Gastrocnemius medialis (tissue), 4 donors: ENCODE measurements at regions not wholly inside any gene's neighbourhood (a gene's known extent, or its start where the extent isn't known, plus 50 kb on each side); places are given as distances from the start of the nearest gene placed in this dataset.

Experiments used
- POLR2A ChIP-seq, 2 donors: fragments of 450-650 bp; IDR thresholded peaks; one replicate each; pipeline ENCODE4 v1.6.1; 2017; ENCODE audit warnings: antibody characterized with exemption in 2 of 2, mild to moderate bottlenecking in 2 of 2, moderate library complexity in 2 of 2
- TF ChIP-seq, protein P1 (sequence below), 5 experiments: fragments of 450-650 bp in 3 of 5; fragments of 200-600 bp in 2 of 5; sonication (generic) in 2 of 5; IDR thresholded peaks in 4 of 5; conservative IDR thresholded peaks in 1 of 5; 1 replicate in 4 of 5; 2 replicates in 1 of 5; pipeline ENCODE4 v1.5.1; 2016 to 2019; ENCODE audit warnings: antibody characterized with exemption in 5 of 5, mild to moderate bottlenecking in 3 of 5, moderate library complexity in 3 of 5

DNA sequence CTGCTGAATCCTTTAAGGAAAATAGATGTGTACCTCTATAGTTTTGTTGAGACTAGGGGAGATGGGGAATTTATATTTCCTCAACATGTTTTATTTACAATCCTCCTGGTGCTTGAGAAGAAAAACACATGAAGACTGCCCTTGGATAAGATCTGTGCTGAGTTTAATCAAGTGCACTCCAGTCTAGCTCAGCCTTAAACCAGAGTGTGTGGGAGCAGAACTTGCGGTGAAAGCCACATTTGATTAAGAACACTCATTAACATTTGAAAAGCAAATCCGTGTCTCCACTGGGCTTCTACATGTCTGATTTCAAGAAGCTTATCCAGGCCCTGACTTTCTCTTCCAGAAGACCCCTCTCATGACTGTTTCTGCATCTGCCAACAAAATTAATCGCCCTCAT, 84.8 kb upstream of the ITGA6 start:
- TF ChIP-seq, protein P1, sequence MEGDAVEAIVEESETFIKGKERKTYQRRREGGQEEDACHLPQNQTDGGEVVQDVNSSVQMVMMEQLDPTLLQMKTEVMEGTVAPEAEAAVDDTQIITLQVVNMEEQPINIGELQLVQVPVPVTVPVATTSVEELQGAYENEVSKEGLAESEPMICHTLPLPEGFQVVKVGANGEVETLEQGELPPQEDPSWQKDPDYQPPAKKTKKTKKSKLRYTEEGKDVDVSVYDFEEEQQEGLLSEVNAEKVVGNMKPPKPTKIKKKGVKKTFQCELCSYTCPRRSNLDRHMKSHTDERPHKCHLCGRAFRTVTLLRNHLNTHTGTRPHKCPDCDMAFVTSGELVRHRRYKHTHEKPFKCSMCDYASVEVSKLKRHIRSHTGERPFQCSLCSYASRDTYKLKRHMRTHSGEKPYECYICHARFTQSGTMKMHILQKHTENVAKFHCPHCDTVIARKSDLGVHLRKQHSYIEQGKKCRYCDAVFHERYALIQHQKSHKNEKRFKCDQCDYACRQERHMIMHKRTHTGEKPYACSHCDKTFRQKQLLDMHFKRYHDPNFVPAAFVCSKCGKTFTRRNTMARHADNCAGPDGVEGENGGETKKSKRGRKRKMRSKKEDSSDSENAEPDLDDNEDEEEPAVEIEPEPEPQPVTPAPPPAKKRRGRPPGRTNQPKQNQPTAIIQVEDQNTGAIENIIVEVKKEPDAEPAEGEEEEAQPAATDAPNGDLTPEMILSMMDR (IDR thresholded peaks at IDR 0.05 in 4 of 5, conservative IDR thresholded peaks at IDR 0.05 in 1 of 5), result no peak
- no peak for TF ChIP-seq POLR2A (IDR thresholded peaks at IDR 0.05)
